Bone marrow (tissue), 2 donors: ENCODE measurements at regions not wholly inside any gene's neighbourhood (a gene's known extent, or its start where the extent isn't known, plus 50 kb on each side); places are given as distances from the start of the nearest gene placed in this dataset.

Source experiments
- DNase-seq, 2 donors: peaks; one replicate each; lab custom pipeline; 2025; lab: John Stamatoyannopoulos, UW

GRCh38 chr22:27116312-27117086, 459.1 kb downstream of the MIAT start:
- no peak for DNase-seq

- no peak for DNase-seq
These were observed 462.6 kb downstream of the MIAT start for GRCh38 chr22:27120036-27120435.

GRCh38 chr22:27122574-27122973, 465.2 kb downstream of the MIAT start:
- DNase-seq, result no peak

GRCh38 chr22:27123880-27124279, 466.5 kb downstream of the MIAT start:
- no peak for DNase-seq

- DNase-seq, result peak; percentile 16 to 82
These were observed 467.1 kb downstream of the MIAT start for GRCh38 chr22:27124351-27124966.

GRCh38 chr22:27125539-27125938, 468.2 kb downstream of the MIAT start:
- no peak for DNase-seq

GRCh38 chr22:27127911-27128310, 470.5 kb downstream of the MIAT start:
- DNase-seq, result no peak

- no peak for DNase-seq
These were observed 471.2 kb downstream of the MIAT start for GRCh38 chr22:27128461-27129085.

- no peak for DNase-seq
These were observed 471.9 kb downstream of the MIAT start for GRCh38 chr22:27129266-27129665.

- no peak for DNase-seq
These were observed 473.5 kb downstream of the MIAT start for GRCh38 chr22:27130906-27131305.

GRCh38 chr22:27131346-27131745, 474.0 kb downstream of the MIAT start:
- DNase-seq, result no peak

- no peak for DNase-seq
These were observed 475.0 kb downstream of the MIAT start for GRCh38 chr22:27132400-27132799.

- DNase-seq, result peak in 1 of 2 donors; percentile 7
These were observed 475.6 kb downstream of the MIAT start for GRCh38 chr22:27133019-27133431.

GRCh38 chr22:27133681-27134314, 476.4 kb downstream of the MIAT start:
- DNase-seq, result no peak

GRCh38 chr22:27134315-27134701, 476.9 kb downstream of the MIAT start:
- DNase-seq, result peak; percentile 47 to 86

- DNase-seq, result no peak
These were observed 477.9 kb downstream of the MIAT start for GRCh38 chr22:27135031-27135981.

- DNase-seq, result no peak
These were observed 479.2 kb downstream of the MIAT start for GRCh38 chr22:27136596-27136995.

- DNase-seq, result no peak
These were observed 480.5 kb downstream of the MIAT start for GRCh38 chr22:27137871-27138337.

GRCh38 chr22:27138471-27138870, 481.1 kb downstream of the MIAT start:
- DNase-seq, result no peak

- no peak for DNase-seq
These were observed 482.6 kb downstream of the MIAT start for GRCh38 chr22:27139935-27140511.

- no peak for DNase-seq
These were observed 484.9 kb downstream of the MIAT start for GRCh38 chr22:27142286-27142685.
